Stimulated activated CD8-positive, alpha-beta memory T cell treated with anti-CD3 and anti-CD28 coated beads, Interleukin-2, amount 100 ng/mL, for 1 hour (primary cell): ENCODE measurements at regions not wholly inside any gene's neighbourhood (a gene's known extent, or its start where the extent isn't known, plus 50 kb on each side); places are given as distances from the start of the nearest gene placed in this dataset.
A peak's percentile ranks its signal among the peaks of the same experiment; 100 is the strongest.

Experiments
- DNase-seq, 2 donors: peaks; one replicate each; pipeline ENCODE4 v3.0.0-alpha.2; 2020; ENCODE audit warnings: low read depth in 2 of 2

DNA sequence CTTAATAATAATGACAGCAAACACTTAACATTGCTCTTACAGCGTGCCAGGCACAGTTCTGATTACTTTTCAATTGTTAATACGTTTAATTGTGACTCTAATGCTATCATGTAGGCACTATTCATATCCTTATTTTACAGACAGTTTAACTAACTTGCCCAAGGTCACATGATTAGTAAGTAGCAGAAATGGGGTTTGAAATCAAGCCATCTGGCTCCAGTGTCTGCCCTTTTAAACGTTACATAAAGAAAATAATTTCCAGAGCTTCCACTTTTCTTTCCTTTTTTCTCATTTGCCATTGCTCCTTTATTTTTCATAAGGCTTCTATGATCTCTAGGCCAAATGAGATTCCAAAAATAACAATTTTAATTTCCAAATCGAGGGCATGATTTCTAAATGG, 50.6 kb upstream of the IKZF2 start:
- no peak for DNase-seq

DNA sequence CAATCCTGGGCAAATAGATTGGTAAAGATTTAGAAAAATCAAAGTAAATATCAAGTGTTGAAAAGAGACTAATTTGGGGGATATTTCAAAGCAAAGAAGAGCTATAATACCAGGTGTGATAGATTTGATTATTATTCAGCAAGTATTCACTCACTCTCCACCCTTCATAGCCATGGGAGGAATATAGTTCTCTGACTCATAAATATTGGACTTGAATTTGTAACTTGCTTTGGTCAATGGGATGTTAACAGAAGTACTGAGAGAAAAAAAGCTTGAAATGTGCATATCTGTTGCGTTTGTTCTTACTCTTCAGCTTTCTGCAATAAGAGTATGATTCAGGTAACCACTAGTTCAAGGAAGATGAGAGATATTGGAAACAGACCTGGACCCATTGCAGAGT, 54.5 kb upstream of the IKZF2 start:
- DNase-seq: no peak

DNA sequence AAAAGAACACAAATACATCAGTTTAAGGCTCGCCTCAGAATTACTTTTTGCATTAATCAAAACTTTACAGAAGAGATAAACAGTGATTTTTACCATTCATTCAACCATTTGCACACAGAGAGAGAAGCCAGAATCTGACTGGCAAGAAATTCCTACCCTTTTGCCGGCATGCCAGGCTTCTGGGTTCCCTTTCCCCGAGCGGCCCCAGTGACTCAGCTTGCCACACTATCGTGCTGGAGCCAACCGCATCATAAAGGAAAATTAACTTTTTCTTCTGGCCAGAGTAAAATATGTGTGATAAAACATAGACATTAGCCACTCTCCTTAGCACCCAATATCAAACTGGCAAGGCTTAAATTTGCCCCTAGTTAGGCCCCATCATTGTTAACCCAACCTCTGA, 61.8 kb upstream of the IKZF2 start:
- no peak for DNase-seq

DNA sequence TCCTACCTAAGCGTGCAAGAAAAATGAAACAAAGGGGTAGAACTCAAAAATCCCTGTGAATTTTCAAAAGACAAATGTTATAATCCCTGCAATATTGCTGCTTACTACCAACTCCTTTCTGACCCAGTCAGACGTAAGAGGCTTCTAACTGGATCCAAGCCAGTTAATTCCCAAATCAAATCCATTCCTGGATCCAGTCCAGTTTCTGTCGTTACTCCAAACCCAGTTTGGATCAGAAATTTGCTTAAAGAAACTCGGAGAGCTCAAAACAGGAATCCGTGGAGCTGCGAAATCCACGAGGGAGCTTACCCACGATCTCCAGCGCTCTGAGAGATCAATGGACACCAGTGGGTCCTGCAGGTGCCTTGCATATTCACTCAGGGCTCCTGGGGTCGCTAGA, 62.8 kb upstream of the IKZF2 start:
- DNase-seq: no peak

DNA sequence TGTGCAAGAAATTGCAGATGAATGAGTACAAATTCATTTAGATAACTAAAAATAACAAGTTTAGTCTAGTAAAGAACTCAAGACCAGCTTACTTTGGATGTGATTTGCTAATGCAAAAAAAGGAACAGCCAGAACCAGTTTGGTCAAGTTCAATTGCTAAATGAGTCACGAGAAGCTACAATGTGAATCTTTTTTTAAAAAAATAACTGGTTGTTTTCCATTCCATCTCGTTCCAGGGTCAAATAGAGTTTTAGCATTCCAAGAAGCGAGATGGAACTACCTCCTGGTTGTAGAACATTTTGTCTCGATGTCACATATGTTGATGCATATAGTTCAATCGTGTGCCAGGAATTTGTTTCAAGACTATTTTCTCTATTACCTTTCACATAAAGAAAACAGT, 65.0 kb upstream of the IKZF2 start:
- no peak for DNase-seq

DNA sequence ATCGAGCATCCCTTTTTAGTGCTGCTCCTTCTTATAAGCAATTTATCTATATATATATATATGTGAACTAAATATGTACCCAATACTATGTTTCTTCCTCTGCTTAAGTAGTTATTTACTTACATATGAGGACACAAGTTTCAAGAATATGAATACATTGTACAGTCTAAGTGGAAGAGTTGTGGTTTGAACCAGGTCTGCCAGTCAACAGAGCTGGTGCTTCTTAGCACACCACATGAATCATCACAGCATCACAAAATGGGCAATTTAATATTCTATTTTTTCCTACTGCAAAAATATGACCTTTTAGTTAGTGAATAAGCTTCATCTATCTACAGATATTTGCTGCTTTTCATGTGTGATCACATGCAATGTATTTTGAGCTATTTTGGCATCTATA, 64.4 kb upstream of the SPAG16 start:
- no peak for DNase-seq

DNA sequence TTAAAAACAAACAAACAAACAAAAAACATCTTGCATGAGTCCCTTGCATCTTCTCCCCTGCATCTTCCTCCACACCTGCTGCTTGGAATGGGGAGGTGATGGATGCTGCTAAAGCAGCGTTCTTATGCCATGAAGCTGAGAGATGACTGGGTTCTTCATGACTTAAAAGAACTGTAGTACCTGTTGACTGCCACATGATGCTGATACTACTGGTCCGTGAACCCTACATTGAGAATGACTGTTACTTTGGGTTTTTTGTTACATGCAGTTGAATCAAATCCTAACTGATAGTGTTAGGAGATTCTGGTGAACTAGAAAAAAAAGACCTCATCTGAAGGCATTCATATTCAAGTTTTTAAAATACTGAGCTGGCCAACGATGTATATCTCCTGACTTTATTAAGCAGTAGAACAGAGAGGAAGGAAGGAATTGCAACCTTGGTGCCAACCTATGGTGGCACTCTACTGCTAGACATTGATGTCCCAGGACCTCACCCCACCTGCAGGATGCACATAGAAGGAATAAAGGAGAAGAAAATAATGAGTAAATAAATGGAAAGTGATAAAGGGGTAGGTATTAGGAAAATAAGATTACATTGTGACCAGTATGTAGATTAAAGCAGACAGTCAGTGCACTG, 63.2 kb upstream of the SPAG16 start:
- no peak for DNase-seq

DNA sequence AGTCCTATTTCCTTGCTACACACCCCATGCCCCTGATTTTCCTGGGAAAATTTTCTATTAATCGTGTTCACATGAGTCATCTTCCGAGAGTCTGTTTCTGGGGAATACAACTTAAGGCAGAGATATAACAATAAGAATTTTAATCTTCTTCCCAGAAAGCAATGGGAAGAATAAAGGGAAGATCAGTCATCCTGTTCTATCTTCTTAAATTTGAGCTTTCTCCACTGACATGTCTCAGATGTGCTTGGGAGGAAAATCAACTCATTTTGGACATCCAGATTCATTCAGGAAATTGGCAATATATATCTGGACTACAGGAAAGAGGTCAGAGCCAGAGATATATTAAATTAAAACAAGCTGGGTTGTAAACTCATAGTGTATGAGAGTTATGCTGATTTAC, 62.3 kb upstream of the SPAG16 start:
- DNase-seq: no peak

DNA sequence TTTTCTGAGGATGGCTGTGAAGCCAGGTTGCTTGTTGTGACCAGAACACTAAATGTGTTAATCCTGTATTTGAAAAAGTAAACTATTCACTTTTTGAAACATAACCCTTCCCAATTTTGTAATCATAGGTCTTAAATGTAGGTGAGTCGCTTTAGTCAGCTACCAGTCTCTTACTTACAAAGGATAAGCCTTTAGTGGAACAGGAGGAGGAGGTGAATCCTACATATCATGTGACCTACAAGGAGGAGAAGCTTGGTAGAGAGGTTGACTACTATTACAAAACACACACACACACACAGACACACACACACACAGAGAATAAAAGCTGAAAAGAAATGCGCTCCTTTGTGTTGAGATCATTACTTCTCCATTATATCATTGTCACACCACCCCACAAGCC, 59.9 kb upstream of the SPAG16 start:
- DNase-seq: no peak

DNA sequence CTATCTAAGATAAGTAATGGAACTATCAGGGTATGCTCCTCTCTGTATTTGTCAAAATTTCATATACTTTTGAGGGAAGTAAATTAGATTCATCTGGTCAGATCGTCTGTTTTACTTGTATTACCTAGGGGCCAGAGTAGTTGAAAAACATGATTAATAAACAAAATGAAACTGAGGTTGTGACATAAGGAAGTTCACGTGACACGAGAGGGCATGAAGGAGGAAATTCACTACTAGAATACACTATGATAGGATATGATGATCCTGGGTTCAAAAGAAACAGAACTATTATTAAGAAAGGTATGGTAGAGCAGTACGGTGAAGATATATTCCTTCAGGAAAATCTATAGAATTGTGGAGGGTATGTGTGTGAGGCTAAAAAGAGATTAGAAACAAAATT, 58.4 kb upstream of the SPAG16 start:
- no peak for DNase-seq

DNA sequence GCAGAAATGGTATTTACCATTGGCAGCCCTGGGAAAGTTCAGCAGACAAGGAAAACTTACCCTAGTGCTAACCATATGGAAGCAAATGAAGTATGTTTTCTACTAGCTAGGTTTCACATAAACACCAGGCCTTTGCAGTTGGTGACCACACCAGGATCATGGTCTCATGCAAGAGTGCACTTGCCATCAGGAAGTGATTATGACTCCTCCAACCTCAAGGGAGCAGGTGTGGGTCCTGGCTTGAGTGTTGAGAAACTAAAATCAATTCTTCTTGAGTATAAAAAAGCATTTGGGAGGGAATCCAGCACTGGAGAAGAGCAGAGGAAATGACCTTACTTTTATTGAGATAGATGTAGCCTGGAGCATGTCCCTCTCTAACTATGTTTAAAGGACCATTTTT, 56.8 kb upstream of the SPAG16 start:
- DNase-seq: no peak

DNA sequence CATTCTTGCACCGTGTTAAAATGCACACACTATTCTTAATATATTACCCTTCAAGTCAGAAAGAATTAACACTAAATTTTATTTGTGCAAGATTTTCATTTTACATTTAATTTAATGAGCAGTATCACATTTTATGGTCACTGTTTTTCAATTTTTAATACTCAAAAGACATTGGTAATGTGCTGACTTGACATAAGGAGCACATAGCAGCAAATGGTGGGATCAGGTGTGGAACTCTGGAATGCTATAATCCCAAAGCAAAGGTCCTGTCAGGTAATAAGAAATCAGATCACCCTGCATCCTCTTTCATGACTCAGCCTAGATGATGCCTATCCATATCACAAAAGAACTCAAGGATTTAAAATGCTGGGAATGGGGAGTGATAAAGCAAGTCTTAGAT, 55.6 kb upstream of the SPAG16 start:
- DNase-seq: no peak

DNA sequence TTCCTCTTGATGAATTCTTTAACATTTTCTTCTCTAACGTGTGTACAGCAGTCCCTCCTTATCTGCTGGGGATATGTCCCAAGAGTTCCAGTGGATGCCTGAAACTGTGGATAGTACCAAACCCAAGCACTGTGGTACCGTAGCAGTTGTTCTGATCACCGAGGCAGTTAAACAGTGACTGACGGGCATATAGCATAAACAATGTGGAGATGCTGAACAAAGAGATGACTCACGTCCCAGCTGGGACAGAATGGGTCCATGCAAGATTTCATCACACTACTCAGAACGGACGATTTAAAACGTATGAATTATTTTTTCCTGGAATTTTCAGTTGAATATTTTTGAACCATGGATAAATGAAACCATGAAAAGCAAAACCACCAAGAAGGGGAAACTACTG, 54.5 kb upstream of the SPAG16 start:
- no peak for DNase-seq

DNA sequence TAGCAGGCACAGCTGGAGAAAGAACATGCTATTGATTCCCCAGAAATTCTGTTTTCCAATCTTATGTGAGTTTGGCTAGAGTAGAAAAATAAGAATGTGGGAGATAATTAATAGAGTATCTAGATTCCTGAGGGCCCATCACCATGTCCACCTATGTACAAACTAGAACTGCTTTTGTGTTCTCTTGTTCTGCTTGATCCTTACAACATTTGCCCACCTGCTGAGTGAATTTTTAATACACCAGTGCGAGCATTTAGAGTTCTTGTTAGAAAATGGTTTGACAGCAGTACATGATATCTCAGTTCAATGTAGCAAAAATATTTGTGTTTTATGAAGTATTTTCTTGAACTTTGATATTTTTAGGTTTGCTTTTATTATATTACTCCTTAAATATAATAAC, 52.3 kb upstream of the SPAG16 start:
- DNase-seq: no peak

DNA sequence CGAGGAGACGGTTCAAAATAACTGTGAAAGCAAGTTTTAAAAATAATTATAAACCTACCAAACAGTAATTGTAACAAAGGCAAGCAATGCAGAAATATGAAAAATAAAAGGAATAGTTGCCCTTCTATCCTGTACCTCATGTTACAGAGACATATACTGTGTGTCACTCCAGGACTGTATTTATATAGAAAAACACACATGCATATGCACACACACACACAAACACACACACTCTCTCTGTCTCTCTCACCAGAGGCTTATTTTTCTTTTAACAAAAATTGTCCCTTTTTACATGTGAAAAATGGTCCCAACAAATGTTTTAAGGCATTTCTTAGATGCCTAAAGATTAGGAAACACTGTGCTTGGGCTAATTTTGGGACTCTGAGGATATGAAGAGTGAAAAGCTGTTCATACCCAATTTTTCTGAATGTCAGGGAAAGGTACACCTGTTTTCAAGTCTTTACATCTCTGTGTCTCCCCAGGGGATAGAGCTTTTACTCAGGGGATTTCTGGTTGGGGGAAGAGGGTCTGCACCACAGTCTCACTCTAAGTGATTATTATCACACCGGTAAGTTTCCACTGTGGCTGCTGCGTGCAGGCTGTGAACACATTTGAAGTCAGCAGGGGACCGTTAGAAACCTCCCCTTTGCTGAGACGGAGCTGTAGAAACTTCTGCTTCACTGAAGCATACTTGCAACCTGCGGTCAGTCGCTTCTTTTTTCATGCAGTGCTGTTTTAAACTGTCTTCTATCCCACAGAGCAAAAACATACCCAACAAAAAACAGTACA, 51.4 kb upstream of the SPAG16 start:
- peak; percentile 15 to 40 for DNase-seq

DNA sequence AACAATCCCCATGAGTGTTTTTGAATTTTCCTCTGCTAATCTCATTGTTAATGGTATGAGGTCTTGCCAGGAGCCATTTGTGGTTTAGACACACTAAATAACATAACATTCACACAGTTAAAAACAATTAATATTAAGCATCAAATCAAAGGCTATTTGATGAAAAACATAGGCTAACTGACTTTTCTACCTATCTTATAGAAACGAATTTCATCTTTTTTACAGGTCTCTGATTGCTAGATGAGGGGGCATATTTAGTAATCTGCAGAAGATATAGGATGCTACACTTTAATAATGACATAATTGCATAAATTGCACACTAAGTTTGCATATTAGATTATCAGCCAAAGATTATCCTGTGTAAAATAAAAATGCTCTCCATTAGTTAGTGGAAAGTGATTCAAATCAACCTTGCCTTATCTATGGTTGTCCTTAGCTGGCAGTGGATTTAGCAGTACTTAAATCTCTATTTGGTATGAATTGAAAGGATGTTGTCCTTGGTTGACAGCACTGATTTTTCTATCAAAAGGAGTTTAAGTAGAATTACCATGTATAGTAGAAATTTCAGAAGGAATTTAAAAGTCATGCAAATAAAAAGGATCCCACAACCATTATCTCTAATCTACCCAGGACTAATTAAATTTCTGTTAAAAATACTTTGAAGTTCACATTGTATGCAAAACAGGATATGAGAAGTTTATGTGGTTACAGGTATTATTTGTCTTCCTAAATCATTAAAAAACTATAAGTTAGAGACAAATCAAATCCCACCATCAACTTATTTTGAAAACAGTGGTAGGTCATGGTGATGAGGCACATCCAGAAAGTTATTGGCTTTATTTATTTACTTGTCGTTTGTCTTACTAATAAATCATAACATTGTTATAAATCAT, 50.6 kb upstream of the SPAG16 start:
- DNase-seq: no peak
